G401.6 (cell line): ENCODE measurements at regions not wholly inside any gene's neighbourhood (a gene's known extent, or its start where the extent isn't known, plus 50 kb on each side); places are given as distances from the start of the nearest gene placed in this dataset.
"Not testable (repeated sequence)": the region's sequence is repeated elsewhere in the genome, so short reads cannot be mapped to it uniquely, and the experiment has no call there.

Source experiments
- FAIRE-seq: peaks from 2 replicates; lab custom pipeline; 2012; peaks lifted over from hg19 to GRCh38; lab: Jason Lieb, UNC

GRCh38 chr18:78460558-78460957 is 519.1 kb upstream of the SALL3 start:
- no peak for FAIRE-seq

DNA sequence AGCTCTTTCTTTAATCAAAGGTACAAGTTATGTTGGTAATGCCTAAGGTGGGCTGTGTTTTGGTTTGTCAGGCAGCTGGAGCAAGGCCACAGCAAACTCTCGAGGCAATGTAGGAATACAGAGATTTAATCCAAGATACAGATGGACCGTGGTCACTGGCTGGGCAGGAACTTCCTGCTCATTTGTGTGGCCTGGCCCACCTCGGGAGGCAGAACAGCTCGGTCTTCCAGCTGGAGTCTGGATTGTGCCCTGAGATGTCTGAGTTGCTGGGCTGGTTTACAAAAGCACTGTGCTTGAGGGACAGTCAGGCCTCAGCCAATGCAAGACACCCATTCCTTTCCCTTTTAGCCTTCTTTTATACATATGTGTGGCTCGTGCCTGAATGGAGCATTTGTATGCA is 506.1 kb upstream of the SALL3 start:
- FAIRE-seq, result no peak

GRCh38 chr18:78477840-78478239 is 501.8 kb upstream of the SALL3 start:
- FAIRE-seq, result no peak

GRCh38 chr18:78479443-78479842 is 500.2 kb upstream of the SALL3 start:
- no peak for FAIRE-seq

DNA sequence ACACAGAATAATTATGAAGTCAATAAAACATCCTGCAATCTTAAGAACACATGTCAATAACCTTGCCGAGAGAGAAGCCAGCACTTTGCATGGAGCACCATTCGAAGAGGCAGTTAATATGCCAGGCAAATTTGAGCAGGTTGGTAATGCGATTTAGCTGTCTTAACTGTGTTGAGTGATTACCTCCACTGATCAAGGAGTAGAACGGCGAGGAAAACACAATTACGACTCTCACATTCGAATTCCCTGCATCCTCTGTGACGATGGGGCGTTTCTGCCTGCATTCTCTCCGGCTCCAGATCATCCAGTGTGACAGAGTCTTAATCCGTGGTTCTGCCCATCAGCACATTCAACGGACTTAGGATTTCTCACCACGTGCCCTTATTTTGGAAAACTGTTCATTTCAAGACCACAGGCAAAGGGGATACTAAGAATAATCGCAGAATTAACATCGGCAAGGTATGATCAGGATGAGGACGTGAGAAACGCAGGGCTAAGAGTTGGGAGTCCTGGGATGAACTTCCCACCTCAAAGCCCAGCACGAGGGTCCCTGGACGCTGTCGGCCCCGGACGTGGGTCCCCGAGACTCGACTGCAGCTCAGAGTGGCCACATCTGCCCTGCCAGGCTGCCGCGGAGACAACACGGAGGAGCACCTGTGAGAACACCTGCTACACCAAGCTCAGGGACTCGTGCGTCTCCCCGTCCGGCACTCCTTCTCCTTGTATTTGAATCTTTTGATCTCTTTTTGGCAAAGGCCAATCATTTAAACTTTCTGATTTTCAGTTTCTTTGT is 499.2 kb upstream of the SALL3 start:
- no peak for FAIRE-seq

GRCh38 chr18:78482378-78482777 is 497.2 kb upstream of the SALL3 start:
- no peak for FAIRE-seq

DNA sequence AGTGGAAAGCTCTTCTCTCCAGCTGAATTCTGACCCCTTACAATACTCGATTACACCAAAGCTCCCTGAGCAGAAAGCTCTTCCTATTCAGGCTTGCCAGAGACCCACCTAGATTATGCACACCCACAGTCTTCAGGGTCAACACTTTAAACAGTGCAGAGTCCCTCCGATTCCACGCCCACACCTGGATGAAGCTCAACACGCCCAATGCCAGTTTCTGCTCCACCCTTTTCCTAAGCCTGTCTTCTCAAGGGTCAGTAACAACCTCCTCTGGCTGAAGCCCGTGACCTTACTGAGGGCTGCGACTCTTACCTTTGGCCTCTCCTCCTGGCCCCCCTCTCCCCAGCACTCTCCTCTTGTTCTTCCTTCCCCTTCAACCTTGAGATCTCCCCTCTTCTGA is 492.0 kb upstream of the SALL3 start:
- FAIRE-seq, result no peak

- no peak for FAIRE-seq
These were observed 487.4 kb upstream of the SALL3 start for GRCh38 chr18:78492064-78492812.

DNA sequence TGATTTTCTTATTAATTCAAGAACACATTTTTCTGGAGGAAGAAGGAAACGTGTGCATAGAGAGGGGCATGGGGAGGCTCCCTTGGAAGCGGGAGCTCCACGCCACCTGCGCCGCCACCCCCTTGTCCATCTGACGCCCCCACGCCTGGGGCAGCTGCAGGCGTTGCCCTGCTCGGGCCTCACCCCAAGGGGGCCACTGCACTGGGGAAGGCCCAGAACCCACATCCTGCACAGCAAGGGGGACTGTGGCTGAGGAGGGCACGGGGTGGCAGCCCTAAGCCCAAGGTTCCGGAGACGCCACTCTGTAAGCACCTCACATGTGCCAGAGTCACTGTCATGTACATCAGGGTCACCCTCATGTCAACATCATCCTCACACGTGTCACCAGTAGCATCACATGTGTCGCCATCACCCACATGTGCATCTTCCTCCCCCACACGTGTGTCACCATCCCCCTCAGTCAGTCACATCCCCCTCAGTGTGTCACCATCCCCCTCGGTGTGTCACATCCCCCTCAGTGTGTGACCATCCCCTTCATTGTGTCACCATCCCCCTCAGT is 486.7 kb upstream of the SALL3 start:
- FAIRE-seq, result no peak

DNA sequence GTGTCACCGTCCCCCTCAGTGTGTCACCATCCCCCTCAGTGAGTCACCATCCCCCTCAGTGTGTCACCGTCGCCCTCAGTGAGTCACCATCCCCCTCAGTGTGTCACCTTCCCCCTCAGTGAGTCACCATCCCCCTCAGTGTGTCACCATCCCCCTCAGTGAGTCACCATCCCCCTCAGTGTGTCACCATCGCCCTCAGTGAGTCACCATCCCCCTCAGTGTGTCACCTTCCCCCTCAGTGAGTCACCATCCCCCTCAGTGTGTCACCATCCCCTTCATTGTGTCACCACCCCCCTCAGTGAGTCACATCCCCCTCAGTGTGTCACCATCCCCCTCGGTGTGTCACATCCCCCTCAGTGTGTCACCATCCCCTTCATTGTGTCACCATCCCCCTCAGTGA is 486.1 kb upstream of the SALL3 start:
- FAIRE-seq, result not testable (repeated sequence)

DNA sequence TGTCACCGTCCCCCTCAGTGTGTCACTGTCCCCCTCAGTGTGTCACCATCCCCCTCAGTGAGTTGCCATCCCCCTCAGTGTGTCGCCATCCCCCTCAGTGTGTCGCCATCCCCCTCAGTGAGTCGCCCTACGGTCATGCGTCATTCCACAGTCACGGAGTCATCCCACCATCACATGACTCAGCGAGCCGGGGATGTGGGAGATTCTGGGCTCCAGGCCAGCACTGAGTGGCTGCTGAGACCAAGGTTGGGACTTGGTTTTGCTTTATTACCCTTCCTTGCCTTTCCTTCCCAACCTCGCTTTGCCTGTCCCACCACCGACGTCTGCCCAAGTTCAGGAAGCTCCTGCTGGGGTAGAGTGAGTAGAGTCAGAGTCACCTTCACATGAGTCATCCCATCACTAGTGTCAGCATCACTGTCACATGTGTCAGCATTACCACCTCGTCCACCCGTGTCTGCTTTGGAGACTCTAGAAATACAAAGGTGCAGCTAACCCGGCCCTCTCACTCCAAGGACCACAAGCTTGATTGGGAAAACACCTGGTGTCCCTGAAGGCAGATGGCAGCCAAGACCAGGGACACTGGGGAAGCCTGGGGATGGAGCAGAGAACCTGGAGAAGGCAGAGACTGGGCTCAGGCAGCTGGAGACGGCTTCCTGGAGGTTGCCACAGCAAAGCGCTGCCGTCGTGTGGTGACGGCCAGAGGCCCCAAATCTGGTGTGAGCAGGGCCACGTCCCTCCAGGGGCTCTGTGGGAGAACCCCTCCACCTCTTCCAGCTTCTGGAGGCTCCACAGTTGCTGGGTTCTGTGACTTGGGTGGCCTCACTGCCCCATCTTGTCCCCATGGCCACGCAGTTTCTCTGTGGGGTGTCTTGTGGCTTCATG is 485.2 kb upstream of the SALL3 start:
- no peak for FAIRE-seq

GRCh38 chr18:78495550-78495949 is 484.1 kb upstream of the SALL3 start:
- no peak for FAIRE-seq

DNA sequence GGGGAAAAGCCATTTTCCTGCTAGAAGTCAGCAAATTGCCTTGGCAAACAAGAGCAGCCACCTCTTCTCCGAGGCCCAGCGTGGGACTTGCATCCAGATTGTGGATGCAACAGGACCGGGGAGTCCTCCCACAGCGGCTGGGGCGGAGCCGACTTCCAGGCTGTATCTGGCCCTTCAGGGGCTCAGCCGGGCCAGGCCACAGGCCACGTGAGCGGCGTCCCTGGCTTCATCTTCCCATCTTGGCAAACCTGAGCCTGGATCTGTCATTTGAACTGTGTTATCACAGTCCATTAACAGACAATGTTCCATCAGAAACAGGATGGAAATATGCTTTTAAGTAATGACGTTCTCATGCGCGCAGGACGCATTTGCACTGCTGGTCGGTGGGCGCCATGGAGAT is 483.5 kb upstream of the SALL3 start:
- FAIRE-seq, result no peak

GRCh38 chr18:78497641-78498040 is 482.0 kb upstream of the SALL3 start:
- FAIRE-seq, result no peak

DNA sequence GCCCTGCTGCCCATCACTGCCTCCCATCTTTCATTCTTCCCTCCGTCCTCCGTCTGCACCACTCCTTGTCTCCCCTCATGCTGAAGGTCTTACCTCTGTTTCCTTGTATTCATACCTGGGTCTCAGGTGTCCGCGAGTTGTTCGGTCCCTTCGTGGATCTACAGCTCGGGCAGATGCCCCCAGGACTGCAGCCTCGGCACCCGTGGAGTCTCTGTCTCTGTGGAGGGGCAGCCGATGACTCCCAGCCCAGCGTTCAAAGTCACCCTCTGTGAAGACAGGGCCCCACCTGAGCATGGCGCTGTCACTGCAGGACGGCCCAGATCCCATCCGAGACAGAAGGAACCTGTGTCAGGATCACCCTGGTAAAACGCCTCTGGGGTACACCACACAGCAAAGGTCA is 480.0 kb upstream of the SALL3 start:
- no peak for FAIRE-seq

GRCh38 chr18:78501251-78501650 is 478.4 kb upstream of the SALL3 start:
- FAIRE-seq, result no peak

GRCh38 chr18:78503129-78503528 is 476.5 kb upstream of the SALL3 start:
- no peak for FAIRE-seq

DNA sequence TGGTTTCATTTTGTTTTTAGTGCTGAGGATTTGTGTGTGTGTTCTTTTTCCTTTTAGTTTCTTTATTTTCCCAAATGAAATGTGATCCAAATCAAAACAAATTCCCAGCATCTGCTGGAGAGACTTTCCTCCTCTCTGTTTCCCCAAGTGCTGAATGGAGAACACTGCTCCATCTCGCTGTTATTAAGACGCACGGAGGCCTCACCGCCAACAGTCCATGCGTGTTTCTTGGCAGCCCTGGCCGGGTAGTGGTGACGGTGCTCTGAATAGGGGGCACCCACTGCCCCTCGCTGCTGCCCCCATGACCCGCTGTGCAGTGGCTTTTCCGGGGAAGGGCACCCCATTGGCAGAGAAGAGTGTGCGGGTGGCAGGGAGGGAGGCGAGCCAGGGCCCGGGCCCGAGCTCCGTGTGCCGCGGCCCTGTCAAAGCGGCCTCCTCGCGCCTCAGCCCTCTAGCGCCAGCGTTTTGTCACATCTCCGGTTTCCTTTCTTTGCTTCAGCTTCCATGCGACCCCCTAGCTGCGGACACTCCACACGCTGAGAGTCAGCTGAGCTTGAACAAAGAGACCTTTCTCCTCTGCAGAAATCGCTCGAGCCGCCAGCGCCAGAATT is 473.7 kb upstream of the SALL3 start:
- no peak for FAIRE-seq

DNA sequence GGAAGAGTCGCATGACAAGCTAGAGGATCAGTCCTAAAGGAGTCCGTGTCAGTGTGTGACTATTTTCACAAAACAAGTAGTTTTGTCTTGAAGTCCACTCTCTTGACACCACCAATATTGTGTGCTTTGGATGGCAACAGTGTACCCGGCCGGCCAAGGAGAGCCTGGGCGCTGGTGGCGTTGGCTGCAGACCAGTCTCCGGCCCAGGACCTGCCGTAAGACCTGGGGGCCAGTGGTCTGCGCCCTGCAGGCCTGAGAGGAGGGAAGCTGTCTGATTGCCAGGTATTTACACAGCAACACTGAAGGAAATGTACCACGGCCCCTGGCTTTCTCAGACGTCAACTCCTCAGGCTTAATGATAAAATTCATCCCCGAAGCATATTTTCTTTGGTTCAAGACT is 472.4 kb upstream of the SALL3 start:
- no peak for FAIRE-seq

- not testable (repeated sequence) for FAIRE-seq
These were observed 471.3 kb upstream of the SALL3 start for GRCh38 chr18:78508228-78508824.

DNA sequence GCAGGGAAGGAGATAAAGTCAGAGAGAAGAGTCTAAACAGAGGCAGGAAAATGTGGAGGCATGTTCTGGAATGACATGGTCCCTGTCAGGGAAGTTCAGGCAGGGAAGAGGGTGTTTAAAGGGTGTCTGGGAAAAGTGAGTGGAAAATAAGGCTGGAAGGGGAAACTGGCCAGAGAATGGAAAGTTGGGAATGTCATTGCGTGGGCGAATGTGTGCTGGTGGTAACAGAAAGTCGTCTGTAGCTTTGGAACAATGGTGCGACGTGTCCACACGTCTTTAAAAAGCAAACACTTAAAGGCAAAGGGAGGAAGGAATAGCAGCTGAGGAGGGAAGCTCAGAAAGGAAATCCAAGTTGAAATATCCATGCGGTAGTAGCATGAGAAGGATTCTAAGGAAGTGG is 469.5 kb upstream of the SALL3 start:
- no peak for FAIRE-seq

DNA sequence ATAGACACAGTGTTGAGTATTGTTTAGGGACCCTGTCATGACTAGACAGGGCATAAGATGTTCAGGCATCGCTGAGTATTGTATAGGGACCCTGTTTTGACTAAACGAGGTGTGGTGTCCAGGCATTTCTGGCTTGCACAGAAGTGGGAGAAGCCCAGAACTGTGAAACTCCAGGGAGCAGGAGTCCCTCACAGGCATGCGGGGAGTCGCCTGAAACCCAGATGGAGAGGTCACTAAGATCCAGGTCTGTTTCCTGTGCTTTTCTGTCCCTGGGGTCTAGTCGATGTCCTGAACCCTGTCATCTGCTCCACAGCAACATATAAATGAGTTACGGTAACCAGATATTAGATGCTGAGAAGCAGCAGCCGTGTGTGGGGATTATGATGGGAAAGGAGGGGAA is 469.0 kb upstream of the SALL3 start:
- no peak for FAIRE-seq
